T-helper 2 cell treated with Interferon-gamma antibody and Interleukin-4, amounts not matched to agents 5 μg/mL and 100 μg/mL, for 36 hours (primary cell): ENCODE measurements at regions not wholly inside any gene's neighbourhood (a gene's known extent, or its start where the extent isn't known, plus 50 kb on each side); places are given as distances from the start of the nearest gene placed in this dataset.
"Not testable (repeated sequence)": the region's sequence is repeated elsewhere in the genome, so short reads cannot be mapped to it uniquely, and the experiment has no call there.

Experiments used
- DNase-seq: peaks from one replicate; pipeline ENCODE4 v3.0.0; 2021; ENCODE audit warnings: low spot score
- H3K27ac Mint-ChIP-seq: one replicate; pipeline ENCODE4 v1.8.0; 2021; ENCODE audit warnings: mild to moderate bottlenecking, mixed read lengths
- H3K27me3 Mint-ChIP-seq: one replicate; pipeline ENCODE4 v1.8.0; 2021; ENCODE audit warnings: low read depth, mixed read lengths
- H3K36me3 Mint-ChIP-seq: one replicate; pipeline ENCODE4 v1.8.0; 2021; ENCODE audit warnings: low read depth, mixed read lengths
- H3K4me1 Mint-ChIP-seq: one replicate; pipeline ENCODE4 v1.8.0; 2021; ENCODE audit warnings: low read depth, mixed read lengths
- H3K4me3 Mint-ChIP-seq: one replicate; pipeline ENCODE4 v1.8.0; 2022; ENCODE audit warnings: mild to moderate bottlenecking, moderate library complexity, mixed read lengths
- H3K9me3 Mint-ChIP-seq: one replicate; pipeline ENCODE4 v1.8.0; 2021; ENCODE audit warnings: mixed read lengths

GRCh38 chr2:234869969-234870368 is 81.8 kb upstream of the SH3BP4 start:
- DNase-seq: no peak
- Mint-ChIP-seq H3K27me3 (peaks cover 10% of the 10 kb centered on the region), H3K4me1 (peaks cover 2% of the 10 kb centered on the region), H3K36me3 (no peaks in the 10 kb centered on the region), H3K9me3 (peaks cover 6% of the 10 kb centered on the region), H3K4me3 (no peak overlapping the region), H3K27ac (no peak overlapping the region)

DNA sequence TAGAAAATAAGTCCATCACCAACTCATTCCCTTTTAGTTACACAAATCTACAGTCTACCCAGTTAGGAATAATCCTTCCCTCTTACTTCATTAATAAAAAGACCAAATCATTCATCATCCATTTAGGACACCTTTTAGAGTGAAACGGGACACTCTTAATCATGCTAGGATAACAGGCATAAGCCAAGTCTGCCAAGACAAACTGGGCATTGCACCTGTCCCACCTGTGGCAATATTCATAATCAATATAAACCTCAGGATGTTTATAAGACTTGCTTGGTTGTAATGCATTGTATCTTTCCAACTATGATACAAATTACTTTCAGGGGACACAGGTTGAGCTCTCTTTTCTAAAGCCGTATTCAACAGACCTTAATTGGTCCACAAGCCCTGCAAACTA is 82.7 kb upstream of the SH3BP4 start:
- no peaks in the 10 kb centered on the region for H3K4me1 Mint-ChIP-seq
- H3K27me3 Mint-ChIP-seq: peaks cover 8% of the 10 kb centered on the region
- H3K36me3 Mint-ChIP-seq: no peaks in the 10 kb centered on the region
- H3K27ac Mint-ChIP-seq: no peak overlapping the region
- H3K9me3 Mint-ChIP-seq: peaks cover 9% of the 10 kb centered on the region
- no peak overlapping the region for H3K4me3 Mint-ChIP-seq
- DNase-seq: no peak

- no peaks in the 10 kb centered on the region for H3K36me3 Mint-ChIP-seq
- H3K9me3 Mint-ChIP-seq: peaks cover 9% of the 10 kb centered on the region
Observed at GRCh38 chr2:234867882-234868285, 83.9 kb upstream of the SH3BP4 start.

GRCh38 chr2:234865586-234865985 is 86.2 kb upstream of the SH3BP4 start:
- Mint-ChIP-seq H3K27ac (no peak overlapping the region), H3K4me3 (no peak overlapping the region), H3K27me3 (peaks cover 7% of the 10 kb centered on the region), H3K9me3 (peaks cover 9% of the 10 kb centered on the region), H3K4me1 (no peaks in the 10 kb centered on the region), H3K36me3 (no peaks in the 10 kb centered on the region)
- DNase-seq: no peak

More at GRCh38 chr2:234867882-234868285, 83.9 kb upstream of the SH3BP4 start:
- Mint-ChIP-seq H3K4me1 (no peaks in the 10 kb centered on the region), H3K27me3 (peaks cover 8% of the 10 kb centered on the region), H3K4me3 (no peak overlapping the region), H3K27ac (no peak overlapping the region)
- no peak for DNase-seq

DNA sequence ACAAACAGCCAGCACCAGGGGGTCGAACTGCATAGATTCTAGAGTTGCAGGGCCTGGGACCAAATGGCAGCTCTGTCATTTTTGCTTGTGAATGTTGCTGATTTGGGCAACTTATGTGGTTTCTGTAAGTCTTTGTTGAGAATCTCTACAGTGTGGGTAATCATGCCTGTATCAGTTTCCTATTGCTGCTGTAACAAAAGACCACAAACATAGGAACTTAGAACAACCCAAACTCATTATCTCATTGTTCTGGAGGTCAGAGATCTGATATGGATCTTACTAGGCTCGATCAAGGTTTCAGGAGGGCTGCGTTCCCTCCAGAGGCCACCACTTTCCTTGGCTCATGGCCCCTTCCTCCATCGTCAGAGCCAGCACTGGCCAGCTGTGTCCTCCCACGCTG is 86.8 kb upstream of the SH3BP4 start:
- no peaks in the 10 kb centered on the region for H3K4me1 Mint-ChIP-seq
- no peak for DNase-seq
- no peak overlapping the region for H3K27ac Mint-ChIP-seq
- no peak overlapping the region for H3K4me3 Mint-ChIP-seq
- H3K9me3 Mint-ChIP-seq: peaks cover 9% of the 10 kb centered on the region
- no peaks in the 10 kb centered on the region for H3K36me3 Mint-ChIP-seq
- peaks cover 3% of the 10 kb centered on the region for H3K27me3 Mint-ChIP-seq

- peaks cover 3% of the 10 kb centered on the region for H3K27me3 Mint-ChIP-seq
- no peak for DNase-seq
- H3K4me3 Mint-ChIP-seq: no peak overlapping the region
- no peak overlapping the region for H3K27ac Mint-ChIP-seq
- no peaks in the 10 kb centered on the region for H3K36me3 Mint-ChIP-seq
- H3K9me3 Mint-ChIP-seq: peaks cover 9% of the 10 kb centered on the region
- no peaks in the 10 kb centered on the region for H3K4me1 Mint-ChIP-seq
Observed at GRCh38 chr2:234864506-234864905, 87.3 kb upstream of the SH3BP4 start.

GRCh38 chr2:234863043-234863934 is 88.5 kb upstream of the SH3BP4 start:
- peaks cover 9% of the 10 kb centered on the region for H3K9me3 Mint-ChIP-seq

GRCh38 chr2:234861841-234862735 is 89.7 kb upstream of the SH3BP4 start:
- H3K4me3 Mint-ChIP-seq: no peak overlapping the region
- H3K27ac Mint-ChIP-seq: no peak overlapping the region
- H3K36me3 Mint-ChIP-seq: no peaks in the 10 kb centered on the region
- H3K9me3 Mint-ChIP-seq: peaks cover 9% of the 10 kb centered on the region
- no peak for DNase-seq
- H3K4me1 Mint-ChIP-seq: no peaks in the 10 kb centered on the region
- H3K27me3 Mint-ChIP-seq: no peaks in the 10 kb centered on the region

More at GRCh38 chr2:234863043-234863934, 88.5 kb upstream of the SH3BP4 start:
- no peak for DNase-seq
- Mint-ChIP-seq H3K4me1 (no peaks in the 10 kb centered on the region), H3K36me3 (no peaks in the 10 kb centered on the region), H3K27ac (no peak overlapping the region), H3K4me3 (no peak overlapping the region), H3K27me3 (no peaks in the 10 kb centered on the region)

- not testable (repeated sequence) for DNase-seq, H3K4me1 Mint-ChIP-seq, H3K4me3 Mint-ChIP-seq, H3K27me3 Mint-ChIP-seq, H3K27ac Mint-ChIP-seq, H3K36me3 Mint-ChIP-seq, H3K9me3 Mint-ChIP-seq
Observed at GRCh38 chr2:234859330-234859872, 92.4 kb upstream of the SH3BP4 start.

GRCh38 chr2:234858790-234859329 is 93.0 kb upstream of the SH3BP4 start:
- Mint-ChIP-seq H3K4me3 (no peak overlapping the region), H3K4me1 (no peaks in the 10 kb centered on the region), H3K36me3 (no peaks in the 10 kb centered on the region), H3K9me3 (no peaks in the 10 kb centered on the region), H3K27me3 (no peaks in the 10 kb centered on the region), H3K27ac (no peak overlapping the region)
- no peak for DNase-seq

DNA sequence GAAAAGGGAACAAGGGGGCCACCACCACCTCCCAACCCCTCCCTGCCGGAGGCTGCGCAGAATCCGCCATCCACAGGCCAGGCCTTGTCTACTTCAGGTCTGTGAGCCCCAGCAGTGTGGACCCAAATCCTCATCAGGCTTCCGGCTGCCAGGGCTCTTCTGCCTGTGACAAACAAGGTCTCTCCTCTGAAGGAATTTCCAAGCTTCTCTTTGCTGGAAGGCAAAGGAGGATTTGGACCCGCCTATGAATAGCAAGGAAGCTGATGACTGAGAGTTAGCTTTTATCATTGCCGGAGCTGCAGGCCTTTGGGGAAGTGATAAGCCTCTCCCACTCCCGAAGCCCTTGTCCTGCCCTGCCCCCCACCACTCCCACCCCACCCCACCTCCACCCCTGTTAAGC is 93.7 kb upstream of the SH3BP4 start:
- Mint-ChIP-seq H3K27me3 (peaks cover 1% of the 10 kb centered on the region), H3K9me3 (no peaks in the 10 kb centered on the region), H3K4me3 (no peak overlapping the region), H3K27ac (no peak overlapping the region), H3K4me1 (no peaks in the 10 kb centered on the region), H3K36me3 (no peaks in the 10 kb centered on the region)
- DNase-seq: no peak

- peaks cover 4% of the 10 kb centered on the region for H3K27me3 Mint-ChIP-seq
- no peaks in the 10 kb centered on the region for H3K9me3 Mint-ChIP-seq
Observed at GRCh38 chr2:234853729-234854128, 98.1 kb upstream of the SH3BP4 start.

GRCh38 chr2:234852941-234853340 is 98.9 kb upstream of the SH3BP4 start:
- no peaks in the 10 kb centered on the region for H3K36me3 Mint-ChIP-seq
- no peak overlapping the region for H3K27ac Mint-ChIP-seq
- DNase-seq: no peak
- no peaks in the 10 kb centered on the region for H3K4me1 Mint-ChIP-seq
- no peak overlapping the region for H3K4me3 Mint-ChIP-seq
- no peaks in the 10 kb centered on the region for H3K9me3 Mint-ChIP-seq
- peaks cover 4% of the 10 kb centered on the region for H3K27me3 Mint-ChIP-seq

More at GRCh38 chr2:234853729-234854128, 98.1 kb upstream of the SH3BP4 start:
- Mint-ChIP-seq H3K4me1 (no peaks in the 10 kb centered on the region), H3K4me3 (no peak overlapping the region), H3K36me3 (no peaks in the 10 kb centered on the region), H3K27ac (no peak overlapping the region)
- DNase-seq: no peak

- H3K27ac Mint-ChIP-seq: no peak overlapping the region
- no peaks in the 10 kb centered on the region for H3K4me1 Mint-ChIP-seq
- no peaks in the 10 kb centered on the region for H3K9me3 Mint-ChIP-seq
- no peaks in the 10 kb centered on the region for H3K36me3 Mint-ChIP-seq
- no peak overlapping the region for H3K4me3 Mint-ChIP-seq
- DNase-seq: no peak
- H3K27me3 Mint-ChIP-seq: peaks cover 4% of the 10 kb centered on the region
Observed at GRCh38 chr2:234852035-234852434, 99.8 kb upstream of the SH3BP4 start.
